Smooth muscle cell (in vitro differentiated cells): ENCODE measurements at regions not wholly inside any gene's neighbourhood (a gene's known extent, or its start where the extent isn't known, plus 50 kb on each side); places are given as distances from the start of the nearest gene placed in this dataset.
A peak's percentile ranks its signal among the peaks of the same experiment; 100 is the strongest.
"Not testable (repeated sequence)": the region's sequence is repeated elsewhere in the genome, so short reads cannot be mapped to it uniquely, and the experiment has no call there.

Experiments
- DNase-seq: peaks from one replicate; lab custom pipeline; 2025; ENCODE audit not compliant: unreplicated experiment; lab: John Stamatoyannopoulos, UW
- H2AFZ ChIP-seq: fragments of 200-600 bp; sonication (generic); 2 replicates; pipeline ENCODE4 v1.6.0; 2016; ENCODE audit warnings: antibody characterized with exemption, low read depth, mild to moderate bottlenecking
- H3F3A ChIP-seq: fragments of 200-600 bp; sonication (generic); 2 replicates; pipeline ENCODE4 v1.6.0; 2017; ENCODE audit warnings: antibody characterized with exemption, low read depth
- H3K27ac ChIP-seq: fragments of 200-600 bp; sonication (generic); 2 replicates; pipeline ENCODE4 v1.5.1; 2016; ENCODE audit warnings: low read depth, mild to moderate bottlenecking
- H3K27me3 ChIP-seq: fragments of 200-600 bp; sonication (generic); 2 replicates; pipeline ENCODE4 v1.6.1; 2016; ENCODE audit warnings: low read depth, mild to moderate bottlenecking
- H3K36me3 ChIP-seq: fragments of 200-600 bp; sonication (generic); 2 replicates; pipeline ENCODE4 v1.5.1; 2016; ENCODE audit warnings: low read depth
- H3K4me1 ChIP-seq: fragments of 200-600 bp; sonication (generic); 2 replicates; pipeline ENCODE4 v1.5.1; 2016; ENCODE audit warnings: low read depth
- H3K4me2 ChIP-seq: fragments of 200-600 bp; sonication (generic); 2 replicates; pipeline ENCODE4 v1.6.0; 2016; ENCODE audit warnings: mild to moderate bottlenecking
- H3K4me3 ChIP-seq: fragments of 200-600 bp; sonication (generic); 2 replicates; pipeline ENCODE4 v1.5.1; 2016; ENCODE audit warnings: mild to moderate bottlenecking
- H3K79me2 ChIP-seq: fragments of 200-600 bp; sonication (generic); 2 replicates; pipeline ENCODE4 v1.6.0; 2016; ENCODE audit warnings: low read depth, mild to moderate bottlenecking
- H3K9ac ChIP-seq: fragments of 200-600 bp; sonication (generic); 2 replicates; pipeline ENCODE4 v1.6.0; 2016; ENCODE audit warnings: low read depth
- H3K9me3 ChIP-seq: fragments of 200-600 bp; sonication (generic); replicated peaks from 2 replicates; pipeline ENCODE4 v1.5.1; 2016; ENCODE audit warnings: low read depth
- H4K20me1 ChIP-seq: fragments of 200-600 bp; sonication (generic); 2 replicates; pipeline ENCODE4 v1.6.0; 2016; ENCODE audit warnings: low read depth
- WGBS: methylation state at CpG from one replicate; pipeline ENCODE4 v1.1.7; 2016; ENCODE audit warnings: low lambda C conversion rate; 5-methylcytosine and 5-hydroxymethylcytosine counted together
- TF ChIP-seq, protein P1 (sequence below): fragments of 200-600 bp; sonication (generic); IDR thresholded peaks from 2 replicates; pipeline ENCODE4 v1.5.1; 2017; ENCODE audit warnings: borderline replicate concordance, mild to moderate bottlenecking, antibody characterized with exemption; ENCODE audit not compliant: insufficient read depth, poor library complexity, severe bottlenecking

GRCh38 chr3:88742106-88742505, 365.3 kb upstream of the EPHA3 start:
- H4K20me1 ChIP-seq, result no peaks in the 10 kb centered on the region
- H3K4me1 ChIP-seq, result no peaks in the 10 kb centered on the region
- H3F3A ChIP-seq, result no peaks in the 10 kb centered on the region
- H2AFZ ChIP-seq, result no peak overlapping the region
- no peaks in the 10 kb centered on the region for H3K27me3 ChIP-seq
- H3K9ac ChIP-seq, result no peak overlapping the region
- no peaks in the 10 kb centered on the region for H3K36me3 ChIP-seq
- no peaks in the 10 kb centered on the region for H3K79me2 ChIP-seq
- no peak overlapping the region for H3K4me3 ChIP-seq
- TF ChIP-seq, protein P1, sequence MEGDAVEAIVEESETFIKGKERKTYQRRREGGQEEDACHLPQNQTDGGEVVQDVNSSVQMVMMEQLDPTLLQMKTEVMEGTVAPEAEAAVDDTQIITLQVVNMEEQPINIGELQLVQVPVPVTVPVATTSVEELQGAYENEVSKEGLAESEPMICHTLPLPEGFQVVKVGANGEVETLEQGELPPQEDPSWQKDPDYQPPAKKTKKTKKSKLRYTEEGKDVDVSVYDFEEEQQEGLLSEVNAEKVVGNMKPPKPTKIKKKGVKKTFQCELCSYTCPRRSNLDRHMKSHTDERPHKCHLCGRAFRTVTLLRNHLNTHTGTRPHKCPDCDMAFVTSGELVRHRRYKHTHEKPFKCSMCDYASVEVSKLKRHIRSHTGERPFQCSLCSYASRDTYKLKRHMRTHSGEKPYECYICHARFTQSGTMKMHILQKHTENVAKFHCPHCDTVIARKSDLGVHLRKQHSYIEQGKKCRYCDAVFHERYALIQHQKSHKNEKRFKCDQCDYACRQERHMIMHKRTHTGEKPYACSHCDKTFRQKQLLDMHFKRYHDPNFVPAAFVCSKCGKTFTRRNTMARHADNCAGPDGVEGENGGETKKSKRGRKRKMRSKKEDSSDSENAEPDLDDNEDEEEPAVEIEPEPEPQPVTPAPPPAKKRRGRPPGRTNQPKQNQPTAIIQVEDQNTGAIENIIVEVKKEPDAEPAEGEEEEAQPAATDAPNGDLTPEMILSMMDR, result no peak
- DNase-seq, result no peak
- no peak overlapping the region for H3K27ac ChIP-seq
- no peaks in the 10 kb centered on the region for H3K9me3 ChIP-seq
- H3K4me2 ChIP-seq, result no peak overlapping the region

DNA sequence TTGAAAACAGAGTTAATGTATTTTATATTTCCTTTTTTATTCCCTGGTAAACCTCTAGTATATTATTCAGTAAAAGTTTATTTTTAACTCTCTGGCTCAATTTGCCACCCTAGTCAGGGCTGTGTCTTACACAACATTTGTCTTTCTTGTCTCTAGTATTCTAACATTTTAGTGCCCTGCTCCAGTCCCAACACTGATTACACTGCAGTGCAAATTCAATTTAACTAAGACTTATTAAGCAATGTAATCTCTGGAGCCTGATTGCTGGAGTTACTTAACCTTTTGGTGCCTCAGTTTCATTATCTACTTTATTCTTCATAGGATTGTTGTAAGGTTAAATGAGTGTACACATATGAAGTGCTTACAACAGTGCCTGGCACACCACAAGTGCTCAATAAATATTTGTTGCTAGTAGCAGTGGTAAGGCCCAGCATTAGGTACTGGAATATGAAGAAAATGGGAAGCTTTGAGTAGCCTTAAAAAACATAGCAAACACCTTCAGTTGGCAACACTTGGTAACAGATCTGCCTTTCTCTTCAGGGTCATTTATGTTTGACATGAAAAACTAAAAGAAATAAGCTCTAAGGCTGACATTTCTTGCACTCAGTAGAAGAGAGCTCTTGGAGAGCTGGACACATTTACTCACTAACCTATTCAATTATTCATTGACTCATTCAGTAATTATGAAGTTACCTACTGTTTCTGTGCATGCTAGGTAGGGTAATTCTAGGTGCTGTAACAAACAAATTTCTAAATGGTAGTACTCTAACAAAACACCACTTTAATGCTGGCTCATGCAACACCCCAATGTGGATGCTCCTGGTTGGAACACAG, 364.5 kb upstream of the EPHA3 start:
- Histone ChIP-seq H3K9me3 (no peaks in the 10 kb centered on the region), H3K4me2 (no peak overlapping the region)
- TF ChIP-seq, protein P1, result no peak

GRCh38 chr3:88744896-88745295, 362.5 kb upstream of the EPHA3 start:
- 89% methylated on average over 1 of the region's 1 CpG for WGBS
- H2AFZ ChIP-seq, result peak overlapping the region; percentile 60

More for the DNA sequence above, 364.5 kb upstream of the EPHA3 start:
- H3K4me3 ChIP-seq, result no peak overlapping the region
- H4K20me1 ChIP-seq, result no peaks in the 10 kb centered on the region
- no peaks in the 10 kb centered on the region for H3K36me3 ChIP-seq
- no peaks in the 10 kb centered on the region for H3K27me3 ChIP-seq
- H2AFZ ChIP-seq, result no peak overlapping the region
- H3K27ac ChIP-seq, result no peak overlapping the region
- DNase-seq, result no peak
- H3K4me1 ChIP-seq, result no peaks in the 10 kb centered on the region
- H3F3A ChIP-seq, result no peaks in the 10 kb centered on the region
- H3K79me2 ChIP-seq, result no peaks in the 10 kb centered on the region
- no peak overlapping the region for H3K9ac ChIP-seq

GRCh38 chr3:88747145-88747544, 360.3 kb upstream of the EPHA3 start:
- 87% methylated on average over 6 of the region's 6 CpGs for WGBS

More at GRCh38 chr3:88744896-88745295, 362.5 kb upstream of the EPHA3 start:
- Histone ChIP-seq H3K4me2 (no peak overlapping the region), H3K9ac (no peak overlapping the region), H4K20me1 (no peaks in the 10 kb centered on the region), H3F3A (no peaks in the 10 kb centered on the region), H3K27me3 (no peaks in the 10 kb centered on the region), H3K4me3 (no peak overlapping the region), H3K36me3 (no peaks in the 10 kb centered on the region), H3K4me1 (no peaks in the 10 kb centered on the region), H3K79me2 (no peaks in the 10 kb centered on the region), H3K9me3 (no peaks in the 10 kb centered on the region), H3K27ac (no peak overlapping the region)
- DNase-seq, result no peak
- TF ChIP-seq, protein P1, result no peak

More at GRCh38 chr3:88747145-88747544, 360.3 kb upstream of the EPHA3 start:
- H3K4me3 ChIP-seq, H3K27ac ChIP-seq, H3K4me2 ChIP-seq, H3K9me3 ChIP-seq, DNase-seq, H3K9ac ChIP-seq, H2AFZ ChIP-seq, H4K20me1 ChIP-seq, H3K4me1 ChIP-seq, H3K27me3 ChIP-seq, H3F3A ChIP-seq, H3K36me3 ChIP-seq, H3K79me2 ChIP-seq: not testable (repeated sequence)
